ENCODE measurements at regions not wholly inside any gene's neighbourhood (a gene's known extent, or its start where the extent isn't known, plus 50 kb on each side); places are given as distances from the start of the nearest gene placed in this dataset.

DNA sequence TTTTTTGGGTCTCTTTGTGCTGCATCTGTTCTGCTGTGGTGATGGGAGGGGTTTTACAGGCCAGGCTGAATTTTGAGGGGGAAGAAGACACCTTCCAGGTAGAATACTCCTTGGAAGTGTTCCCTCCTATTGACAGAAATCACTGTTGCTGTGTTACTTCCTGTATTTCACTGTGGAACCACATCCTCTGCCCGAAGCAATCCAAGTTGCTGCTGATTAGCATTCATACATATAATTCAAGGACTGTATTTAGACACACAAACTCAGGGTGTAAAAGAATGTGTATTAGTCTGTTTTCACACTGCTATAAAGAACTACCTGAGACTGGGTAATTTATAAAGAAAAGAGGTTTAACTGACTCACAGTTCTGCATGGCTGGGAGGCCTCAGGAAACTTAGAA lies 50.6 kb upstream of the TMEM244 start:
- no peak for DNase-seq
